Mesodermal cell (in vitro differentiated cells): ENCODE measurements at regions not wholly inside any gene's neighbourhood (a gene's known extent, or its start where the extent isn't known, plus 50 kb on each side); places are given as distances from the start of the nearest gene placed in this dataset.

Source experiments
- H3K27ac ChIP-seq: 2 replicates; pipeline ENCODE4 v1.7.0; 2013; ENCODE audit warnings: mild to moderate bottlenecking, low read depth, low read length, moderate library complexity; ENCODE audit not compliant: severe bottlenecking
- H3K36me3 ChIP-seq: 2 replicates; pipeline ENCODE4 v1.7.1; 2013; ENCODE audit warnings: mild to moderate bottlenecking, low read length, moderate library complexity; ENCODE audit not compliant: control insufficient read depth, insufficient read depth
- H3K4me1 ChIP-seq: one replicate; pipeline ENCODE4 v1.7.1; 2013; ENCODE audit warnings: mild to moderate bottlenecking, low read length; ENCODE audit not compliant: insufficient read depth, control insufficient read depth, poor library complexity, severe bottlenecking
- H3K4me3 ChIP-seq: 2 replicates; pipeline ENCODE4 v1.7.0; 2013; ENCODE audit warnings: low read length, control low read depth, mild to moderate bottlenecking; ENCODE audit not compliant: insufficient read depth, poor library complexity, severe bottlenecking; ENCODE audit errors: extremely low read depth
- H3K9me3 ChIP-seq: 2 replicates; pipeline ENCODE4 v1.7.1; 2013; ENCODE audit warnings: mild to moderate bottlenecking, low read length, moderate library complexity; ENCODE audit not compliant: control insufficient read depth
- WGBS, 2 experiments: methylation state at CpG; one replicate each; pipeline ENCODE4 v1.1.5; 2013; ENCODE audit warnings: missing lambda C conversion rate in 2 of 2; ENCODE audit not compliant: insufficient coverage in 2 of 2; 5-methylcytosine and 5-hydroxymethylcytosine counted together

GRCh38 chr21:15132781-15133180 is 68.0 kb upstream of the NRIP1 start:
- H3K4me3 ChIP-seq: no peak overlapping the region
- 91 to 98% methylated on average over 7 of the region's 7 CpGs for WGBS, 2 experiments
- no peak overlapping the region for H3K27ac ChIP-seq
- no peaks in the 10 kb centered on the region for H3K9me3 ChIP-seq
- peaks cover 5% of the 10 kb centered on the region for H3K4me1 ChIP-seq
- no peaks in the 10 kb centered on the region for H3K36me3 ChIP-seq

GRCh38 chr21:15134701-15135470 is 70.1 kb upstream of the NRIP1 start:
- no peak overlapping the region for H3K27ac ChIP-seq
- no peak overlapping the region for H3K4me3 ChIP-seq
- H3K4me1 ChIP-seq: peaks cover 5% of the 10 kb centered on the region
- H3K9me3 ChIP-seq: no peaks in the 10 kb centered on the region
- WGBS, 2 experiments: 87% methylated on average over 4 of the region's 7 CpGs; no CpG with 5 or more reads in 1 of the 2 experiments
- no peaks in the 10 kb centered on the region for H3K36me3 ChIP-seq

- Histone ChIP-seq H3K4me1 (no peaks in the 10 kb centered on the region), H3K27ac (no peak overlapping the region), H3K36me3 (no peaks in the 10 kb centered on the region), H3K4me3 (no peak overlapping the region), H3K9me3 (no peaks in the 10 kb centered on the region)
- WGBS, 2 experiments: 100% methylated on average over 1 of the region's 3 CpGs; no CpG with 5 or more reads in 1 of the 2 experiments
Measured at GRCh38 chr21:15135867-15136629, 71.2 kb upstream of the NRIP1 start.

- Histone ChIP-seq H3K4me1 (no peaks in the 10 kb centered on the region), H3K36me3 (no peaks in the 10 kb centered on the region), H3K27ac (no peak overlapping the region), H3K4me3 (no peak overlapping the region), H3K9me3 (no peaks in the 10 kb centered on the region)
- 88 to 95% methylated on average over 6 of the region's 7 CpGs for WGBS, 2 experiments
Measured at GRCh38 chr21:15138490-15138889, 73.7 kb upstream of the NRIP1 start.

GRCh38 chr21:15139898-15140297 is 75.1 kb upstream of the NRIP1 start:
- Histone ChIP-seq H3K27ac (no peak overlapping the region), H3K9me3 (no peaks in the 10 kb centered on the region), H3K4me3 (no peak overlapping the region), H3K4me1 (no peaks in the 10 kb centered on the region), H3K36me3 (no peaks in the 10 kb centered on the region)
- WGBS, 2 experiments: 81 to 88% methylated on average over 3 to 4 of the region's 4 CpGs

GRCh38 chr21:15140321-15141019 is 75.7 kb upstream of the NRIP1 start:
- 80 to 83% methylated on average over 4 to 5 of the region's 9 CpGs for WGBS, 2 experiments
- Histone ChIP-seq H3K4me3 (no peak overlapping the region), H3K9me3 (no peaks in the 10 kb centered on the region), H3K27ac (peak overlapping the region; percentile 30), H3K36me3 (no peaks in the 10 kb centered on the region), H3K4me1 (no peaks in the 10 kb centered on the region)

- H3K4me3 ChIP-seq: no peak overlapping the region
- H3K9me3 ChIP-seq: no peaks in the 10 kb centered on the region
- H3K27ac ChIP-seq: no peak overlapping the region
- no peaks in the 10 kb centered on the region for H3K4me1 ChIP-seq
- whole genome bisulfite sequencing, 2 experiments: 90 to 100% methylated on average over 2 to 4 of the region's 8 CpGs
- H3K36me3 ChIP-seq: no peaks in the 10 kb centered on the region
Measured at GRCh38 chr21:15141261-15141970, 76.6 kb upstream of the NRIP1 start.

- no peaks in the 10 kb centered on the region for H3K36me3 ChIP-seq
- WGBS, 2 experiments: 80 to 100% methylated on average over 1 of the region's 4 CpGs
- no peaks in the 10 kb centered on the region for H3K4me1 ChIP-seq
- H3K27ac ChIP-seq: no peak overlapping the region
- H3K9me3 ChIP-seq: no peaks in the 10 kb centered on the region
- no peak overlapping the region for H3K4me3 ChIP-seq
Measured at GRCh38 chr21:15144026-15144425, 79.2 kb upstream of the NRIP1 start.

GRCh38 chr21:15148437-15148836 is 83.6 kb upstream of the NRIP1 start:
- Histone ChIP-seq H3K4me3 (no peak overlapping the region), H3K27ac (no peak overlapping the region), H3K4me1 (no peaks in the 10 kb centered on the region), H3K9me3 (no peaks in the 10 kb centered on the region), H3K36me3 (no peaks in the 10 kb centered on the region)
- WGBS, 2 experiments: 92 to 94% methylated on average over 2 of the region's 2 CpGs

- Histone ChIP-seq H3K27ac (no peak overlapping the region), H3K9me3 (no peaks in the 10 kb centered on the region), H3K4me3 (no peak overlapping the region), H3K4me1 (no peaks in the 10 kb centered on the region), H3K36me3 (no peaks in the 10 kb centered on the region)
- 100% methylated on average over 1 of the region's 3 CpGs; no CpG with 5 or more reads in 1 of the 2 experiments for WGBS, 2 experiments
Measured at GRCh38 chr21:15149600-15150224, 84.9 kb upstream of the NRIP1 start.
